Right atrium auricular region (tissue), 2 donors: ENCODE measurements at regions not wholly inside any gene's neighbourhood (a gene's known extent, or its start where the extent isn't known, plus 50 kb on each side); places are given as distances from the start of the nearest gene placed in this dataset.

Experiments
- DNase-seq: peaks from one replicate; pipeline ENCODE4 v3.0.0-alpha.2; 2019; ENCODE audit warnings: low spot score
- H3K27ac ChIP-seq, 2 donors: fragments of 200-600 bp; sonication (generic); 1 replicate in 1 of 2; 2 replicates in 1 of 2; pipeline ENCODE4 v1.5.1; 2016 to 2019
- H3K27me3 ChIP-seq, 2 donors: fragments of 200-600 bp; sonication (generic); one replicate each; pipeline versions ENCODE4 v1.5.1 to v1.6.0; 2017 to 2019
- H3K36me3 ChIP-seq: fragments of 200-600 bp; sonication (generic); one replicate; pipeline ENCODE4 v1.5.1; 2016
- H3K4me1 ChIP-seq, 2 donors: fragments of 200-600 bp; sonication (generic); one replicate each; pipeline versions ENCODE4 v1.5.1 to v1.6.0; 2017 to 2019
- H3K4me3 ChIP-seq, 2 donors: fragments of 200-600 bp; sonication (generic); 1 replicate in 1 of 2; 2 replicates in 1 of 2; pipeline ENCODE4 v1.5.1; 2017 to 2019; ENCODE audit warnings: mild to moderate bottlenecking in 1 of 2, moderate library complexity in 1 of 2
- H3K9me3 ChIP-seq, 2 donors: fragments of 200-600 bp; sonication (generic); one replicate each; pipeline ENCODE4 v1.5.1; 2019
- CTCF ChIP-seq, 2 donors: fragments of 200-600 bp; sonication (generic); IDR thresholded peaks; one replicate each; pipeline ENCODE4 v1.5.1; 2019; ENCODE audit warnings: antibody characterized with exemption in 2 of 2

- no peak for TF ChIP-seq CTCF (IDR thresholded peaks at IDR 0.05)
Measured at GRCh38 chr19:28899703-28900102, 313.2 kb downstream of the UQCRFS1 start.

GRCh38 chr19:28898249-28898648, 314.7 kb downstream of the UQCRFS1 start:
- DNase-seq, result no peak
- no peak overlapping the region for H3K27ac ChIP-seq
- no peak overlapping the region for H3K4me3 ChIP-seq
- no peaks in the 10 kb centered on the region for H3K9me3 ChIP-seq
- no peaks in the 10 kb centered on the region for H3K27me3 ChIP-seq
- TF ChIP-seq CTCF (IDR thresholded peaks at IDR 0.05), result no peak
- H3K36me3 ChIP-seq, result no peaks in the 10 kb centered on the region
- H3K4me1 ChIP-seq, result no peaks in the 10 kb centered on the region

More at GRCh38 chr19:28899703-28900102, 313.2 kb downstream of the UQCRFS1 start:
- Histone ChIP-seq H3K27ac (no peak overlapping the region), H3K4me1 (no peaks in the 10 kb centered on the region), H3K36me3 (no peaks in the 10 kb centered on the region), H3K27me3 (no peaks in the 10 kb centered on the region), H3K9me3 (no peaks in the 10 kb centered on the region), H3K4me3 (no peak overlapping the region)
- DNase-seq, result no peak

GRCh38 chr19:28889941-28890670, 322.8 kb downstream of the UQCRFS1 start:
- no peaks in the 10 kb centered on the region for H3K4me1 ChIP-seq
- no peak overlapping the region for H3K27ac ChIP-seq
- no peaks in the 10 kb centered on the region for H3K27me3 ChIP-seq
- no peak for DNase-seq
- no peak overlapping the region for H3K4me3 ChIP-seq
- no peaks in the 10 kb centered on the region for H3K9me3 ChIP-seq
- TF ChIP-seq CTCF (IDR thresholded peaks at IDR 0.05), result no peak
- no peaks in the 10 kb centered on the region for H3K36me3 ChIP-seq

GRCh38 chr19:28887920-28888618, 324.9 kb downstream of the UQCRFS1 start:
- H3K4me3 ChIP-seq, result no peak overlapping the region
- H3K36me3 ChIP-seq, result no peaks in the 10 kb centered on the region
- no peak for TF ChIP-seq CTCF (IDR thresholded peaks at IDR 0.05)
- H3K27ac ChIP-seq, result no peak overlapping the region
- DNase-seq, result no peak
- H3K9me3 ChIP-seq, result no peaks in the 10 kb centered on the region
- H3K27me3 ChIP-seq, result no peaks in the 10 kb centered on the region
- peaks cover 0 to 10% of the 10 kb centered on the region in 2 donors for H3K4me1 ChIP-seq

GRCh38 chr19:28886708-28887107, 326.2 kb downstream of the UQCRFS1 start:
- no peak for DNase-seq
- no peak for TF ChIP-seq CTCF (IDR thresholded peaks at IDR 0.05)
- Histone ChIP-seq H3K4me1 (peaks cover 0 to 14% of the 10 kb centered on the region in 2 donors), H3K4me3 (no peak overlapping the region), H3K27me3 (no peaks in the 10 kb centered on the region), H3K9me3 (no peaks in the 10 kb centered on the region), H3K36me3 (no peaks in the 10 kb centered on the region), H3K27ac (no peak overlapping the region)
